ENCODE measurements at regions not wholly inside any gene's neighbourhood (a gene's known extent, or its start where the extent isn't known, plus 50 kb on each side); places are given as distances from the start of the nearest gene placed in this dataset.

- no peaks in the 10 kb centered on the region for H3K4me1 Mint-ChIP-seq
- no peak overlapping the region for H3K23ac ChIP-seq (ENCODE audit: insufficient read length, low read depth, low read length)
- H3K4me1 ChIP-seq (ENCODE audit: insufficient read depth, low read length) = no peaks in the 10 kb centered on the region
- no peak for TF ChIP-seq CTCF (conservative IDR thresholded peaks at IDR 0.05)
- no CpG with 5 or more reads among the region's 9 CpGs for WGBS (ENCODE audit: extremely low coverage, insufficient read length, low lambda C conversion rate)
- H3K4me2 ChIP-seq (ENCODE audit: insufficient read depth, insufficient read length, low read length) = no peak overlapping the region
- H3K18ac ChIP-seq (ENCODE audit: insufficient read length, low read depth, low read length) = no peak overlapping the region
- H2BK5ac ChIP-seq (ENCODE audit: insufficient read length, low read length) = no peak overlapping the region
- H4K5ac ChIP-seq (ENCODE audit: insufficient read length, low read depth, low read length) = no peak overlapping the region
- no peak overlapping the region for H4K8ac ChIP-seq (replicated peaks; ENCODE audit: insufficient read length, low read depth, low read length)
- H2AFZ ChIP-seq (ENCODE audit: low read length) = no peak overlapping the region
- no peak overlapping the region for H2AK5ac ChIP-seq (ENCODE audit: insufficient read length, low read length)
- H3K79me1 ChIP-seq (ENCODE audit: insufficient read depth, low read depth, low read length, poor library complexity, severe bottlenecking) = no peaks in the 10 kb centered on the region
- H3K23me2 ChIP-seq (ENCODE audit: insufficient read length, low read depth, low read length, poor library complexity, severe bottlenecking) = no peaks in the 10 kb centered on the region
- H3K36me3 Mint-ChIP-seq (ENCODE audit: insufficient read depth in 1 of 3, low read depth in 3 of 3) = no peaks in the 10 kb centered on the region
- no peak overlapping the region for H3K56ac ChIP-seq (ENCODE audit: insufficient read length, low read depth, low read length)
- no peaks in the 10 kb centered on the region; a peak in 2 of 5 replicates for H3K9me3 Mint-ChIP-seq
- H3K4ac ChIP-seq (ENCODE audit: low read depth, low read length) = no peak overlapping the region
- H4K91ac ChIP-seq (ENCODE audit: insufficient read length, low read depth, low read length) = no peak overlapping the region
- no peaks in the 10 kb centered on the region; the same call in 1 of the 2 replicates for H3K27me3 Mint-ChIP-seq (ENCODE audit: low read depth)
- H3K27ac ChIP-seq (ENCODE audit: insufficient read length, low read depth, low read length) = no peak overlapping the region
- H3K4me3 Mint-ChIP-seq = no peak overlapping the region
- H3K27ac Mint-ChIP-seq = no peak overlapping the region
- H3K14ac ChIP-seq (ENCODE audit: insufficient read depth, low read length) = no peak overlapping the region
- no peaks in the 10 kb centered on the region for H3K79me2 ChIP-seq (ENCODE audit: insufficient read depth, low read length)
- H4K20me1 ChIP-seq (ENCODE audit: control insufficient read depth, insufficient read depth, insufficient read length) = no peaks in the 10 kb centered on the region
- H2BK12ac ChIP-seq (ENCODE audit: insufficient read length, low read depth, low read length) = no peak overlapping the region
- H3T11ph ChIP-seq (ENCODE audit: low read length) = no peak overlapping the region
- no peaks in the 10 kb centered on the region for H3K9me3 ChIP-seq (ENCODE audit: control insufficient read depth, low read depth, low read length)
- no peak for DNase-seq
- H2BK120ac ChIP-seq (ENCODE audit: low read depth, low read length, poor library complexity, severe bottlenecking) = no peak overlapping the region
- no peak overlapping the region for H2BK15ac ChIP-seq (ENCODE audit: low read depth, low read length)
- no peaks in the 10 kb centered on the region for H3K27me3 ChIP-seq (ENCODE audit: insufficient read depth, low read length)
- H2BK20ac ChIP-seq (ENCODE audit: low read depth, low read length, poor library complexity, severe bottlenecking) = no peak overlapping the region
- no peak overlapping the region for H3K9ac ChIP-seq (ENCODE audit: extremely low read depth, insufficient read length, low read length)
Measured at GRCh38 chr9:99392986-99393385, 170.9 kb downstream of the SEC61B start.
